ENCODE measurements at regions not wholly inside any gene's neighbourhood (a gene's known extent, or its start where the extent isn't known, plus 50 kb on each side); places are given as distances from the start of the nearest gene placed in this dataset.

GRCh38 chr19:30273184-30273583 is 99.0 kb upstream of the ZNF536 start:
- no peak for TF ChIP-seq POLR2A (IDR thresholded peaks at IDR 0.05)
- no peak for TF ChIP-seq CTCF (IDR thresholded peaks at IDR 0.05)
- TF ChIP-seq EP300 (IDR thresholded peaks at IDR 0.05): no peak
- H3K4me1 ChIP-seq: peaks cover 0 to 26% (median 1%) of the 10 kb centered on the region in 4 donors
- DNase-seq (ENCODE audit: low spot score in 2 of 2): no peak
- H3K27me3 ChIP-seq: no peaks in the 10 kb centered on the region
- H3K9me3 ChIP-seq: peaks cover 0 to 13% (median 1%) of the 10 kb centered on the region in 4 donors
- no peak overlapping the region for H3K27ac ChIP-seq
- no peak overlapping the region for H3K4me3 ChIP-seq
- WGBS, 2 donors: 77 to 85% methylated on average over 2 of the region's 2 CpGs
- no peaks in the 10 kb centered on the region for H3K36me3 ChIP-seq

GRCh38 chr19:30274987-30275386 is 97.2 kb upstream of the ZNF536 start:
- WGBS, 2 donors: 52 to 67% methylated on average over 3 of the region's 3 CpGs
- no peak for TF ChIP-seq CTCF (IDR thresholded peaks at IDR 0.05)
- no peak for TF ChIP-seq POLR2A (IDR thresholded peaks at IDR 0.05)
- no peak for TF ChIP-seq EP300 (IDR thresholded peaks at IDR 0.05)
- no peak for DNase-seq (ENCODE audit: low spot score in 2 of 2)
- Histone ChIP-seq H3K4me1 (peaks cover 0 to 29% (median 1%) of the 10 kb centered on the region in 4 donors), H3K4me3 (no peak overlapping the region), H3K27ac (no peak overlapping the region), H3K36me3 (no peaks in the 10 kb centered on the region), H3K9me3 (peaks cover 0 to 13% (median 1%) of the 10 kb centered on the region in 4 donors), H3K27me3 (no peaks in the 10 kb centered on the region)

- TF ChIP-seq CTCF (IDR thresholded peaks at IDR 0.05) (no peak), POLR2A (IDR thresholded peaks at IDR 0.05) (no peak), EP300 (IDR thresholded peaks at IDR 0.05) (no peak)
- Histone ChIP-seq H3K27ac (no peak overlapping the region), H3K27me3 (no peaks in the 10 kb centered on the region), H3K4me3 (no peak overlapping the region), H3K36me3 (no peaks in the 10 kb centered on the region), H3K9me3 (peaks cover 0 to 13% (median 1%) of the 10 kb centered on the region in 4 donors), H3K4me1 (peaks cover 0 to 40% (median 6%) of the 10 kb centered on the region in 4 donors)
- no peak for DNase-seq (ENCODE audit: low spot score in 2 of 2)
- 36% methylated on average over 11 of the region's 11 CpGs for WGBS, 2 donors
These were observed 95.9 kb upstream of the ZNF536 start for GRCh38 chr19:30276011-30276882.

GRCh38 chr19:30276883-30277280 is 95.3 kb upstream of the ZNF536 start:
- no peak for DNase-seq (ENCODE audit: low spot score in 2 of 2)
- Histone ChIP-seq H3K4me1 (peaks cover 0 to 45% (median 8%) of the 10 kb centered on the region in 4 donors), H3K4me3 (no peak overlapping the region), H3K27me3 (no peaks in the 10 kb centered on the region), H3K27ac (no peak overlapping the region), H3K9me3 (peaks cover 0 to 13% (median 1%) of the 10 kb centered on the region in 4 donors), H3K36me3 (no peaks in the 10 kb centered on the region)
- 38 to 45% methylated on average over 3 of the region's 3 CpGs for WGBS, 2 donors
- TF ChIP-seq EP300 (IDR thresholded peaks at IDR 0.05): no peak
- TF ChIP-seq POLR2A (IDR thresholded peaks at IDR 0.05): no peak
- no peak for TF ChIP-seq CTCF (IDR thresholded peaks at IDR 0.05)

Data from tibial nerve (tissue), 4 donors.